ENCODE measurements at regions not wholly inside any gene's neighbourhood (a gene's known extent, or its start where the extent isn't known, plus 50 kb on each side); places are given as distances from the start of the nearest gene placed in this dataset.

DNA sequence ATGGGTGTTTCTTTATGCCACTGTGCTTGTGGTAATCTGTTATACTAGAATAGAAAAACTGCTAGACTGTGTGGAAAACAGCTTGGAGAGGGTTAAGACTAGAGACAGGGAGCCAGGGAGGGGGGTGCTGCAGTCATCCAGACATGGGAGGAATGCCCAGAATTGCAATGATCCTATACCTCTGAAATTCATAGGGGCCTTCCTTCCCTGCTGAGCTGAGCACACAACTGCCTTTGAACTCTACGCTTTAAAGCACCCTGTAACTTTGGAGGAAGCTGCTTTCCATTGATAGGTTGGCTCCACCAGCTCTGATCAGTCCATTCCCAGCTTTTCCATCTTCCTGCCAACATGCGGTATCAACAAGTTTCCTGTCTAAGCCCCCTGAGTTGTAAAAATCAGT lies 155.9 kb upstream of the RASGEF1B start:
- Histone ChIP-seq H3K27me3 (replicated peaks; ENCODE audit: control insufficient read depth, insufficient read depth, low read length) (no peaks in the 10 kb centered on the region), H3K4me3 (ENCODE audit: low read depth, low read length) (no peak overlapping the region), H3K36me3 (ENCODE audit: control insufficient read depth, insufficient read depth, low read length) (no peaks in the 10 kb centered on the region), H3K4me1 (peaks cover 22% of the 10 kb centered on the region), H3K9me3 (no peaks in the 10 kb centered on the region)
- Mint-ChIP-seq H3K27ac (ENCODE audit: unreplicated experiment) (no peak overlapping the region), H3K27me3 (ENCODE audit: insufficient read depth, unreplicated experiment) (no peaks in the 10 kb centered on the region), H3K4me3 (ENCODE audit: unreplicated experiment) (no peak overlapping the region), H3K36me3 (ENCODE audit: insufficient read depth, unreplicated experiment) (no peaks in the 10 kb centered on the region), H3K9me3 (ENCODE audit: unreplicated experiment) (no peaks in the 10 kb centered on the region), H3K4me1 (ENCODE audit: low read depth, unreplicated experiment) (peaks cover 19% of the 10 kb centered on the region)
- no peak for TF ChIP-seq CTCF (IDR thresholded peaks at IDR 0.05; ENCODE audit: insufficient read depth in 1 of 2, low read depth in 1 of 2, low read length in 1 of 2, severe bottlenecking in 1 of 2, unreplicated experiment in 1 of 2)
- ChIA-PET POLR2A (interaction anchor here (0.5 kb wide), 1 partner anchor 157 kb away, joined by 3 read pairs; no protein-coding TSS in a partner anchor), CTCF (interaction anchor here (0.7 kb wide), 1 partner anchor 160 kb away, joined by 3 read pairs; no protein-coding TSS in a partner anchor)
- intact Hi-C loops (cut with micrococcal nuclease; ENCODE audit: unreplicated experiment) = no loop called here
- DNase-seq = no peak
- no TSS peak for BruUV-seq (replicated peaks)

GRCh38 chr4:81626851-81627250 lies 155.1 kb upstream of the RASGEF1B start:
- TF ChIP-seq CTCF (IDR thresholded peaks at IDR 0.05; ENCODE audit: insufficient read depth in 1 of 2, low read depth in 1 of 2, low read length in 1 of 2, severe bottlenecking in 1 of 2, unreplicated experiment in 1 of 2) = no peak
- Histone ChIP-seq H3K27me3 (replicated peaks; ENCODE audit: control insufficient read depth, insufficient read depth, low read length) (no peaks in the 10 kb centered on the region), H3K36me3 (ENCODE audit: control insufficient read depth, insufficient read depth, low read length) (no peaks in the 10 kb centered on the region), H3K9me3 (no peaks in the 10 kb centered on the region), H3K4me1 (peaks cover 15% of the 10 kb centered on the region), H3K4me3 (ENCODE audit: low read depth, low read length) (no peak overlapping the region)
- H3K27ac Mint-ChIP-seq (ENCODE audit: unreplicated experiment) = no peak overlapping the region
- no TSS peak for BruUV-seq (replicated peaks)
- intact Hi-C loops (cut with micrococcal nuclease; ENCODE audit: unreplicated experiment) = no loop called here
- no peaks in the 10 kb centered on the region for H3K9me3 Mint-ChIP-seq (ENCODE audit: unreplicated experiment)
- H3K4me1 Mint-ChIP-seq (ENCODE audit: low read depth, unreplicated experiment) = peaks cover 19% of the 10 kb centered on the region
- no peaks in the 10 kb centered on the region for H3K27me3 Mint-ChIP-seq (ENCODE audit: insufficient read depth, unreplicated experiment)
- no peaks in the 10 kb centered on the region for H3K36me3 Mint-ChIP-seq (ENCODE audit: insufficient read depth, unreplicated experiment)
- no peak for DNase-seq
- ChIA-PET CTCF (no interaction called here), POLR2A (no interaction called here)
- H3K4me3 Mint-ChIP-seq (ENCODE audit: unreplicated experiment) = no peak overlapping the region

DNA sequence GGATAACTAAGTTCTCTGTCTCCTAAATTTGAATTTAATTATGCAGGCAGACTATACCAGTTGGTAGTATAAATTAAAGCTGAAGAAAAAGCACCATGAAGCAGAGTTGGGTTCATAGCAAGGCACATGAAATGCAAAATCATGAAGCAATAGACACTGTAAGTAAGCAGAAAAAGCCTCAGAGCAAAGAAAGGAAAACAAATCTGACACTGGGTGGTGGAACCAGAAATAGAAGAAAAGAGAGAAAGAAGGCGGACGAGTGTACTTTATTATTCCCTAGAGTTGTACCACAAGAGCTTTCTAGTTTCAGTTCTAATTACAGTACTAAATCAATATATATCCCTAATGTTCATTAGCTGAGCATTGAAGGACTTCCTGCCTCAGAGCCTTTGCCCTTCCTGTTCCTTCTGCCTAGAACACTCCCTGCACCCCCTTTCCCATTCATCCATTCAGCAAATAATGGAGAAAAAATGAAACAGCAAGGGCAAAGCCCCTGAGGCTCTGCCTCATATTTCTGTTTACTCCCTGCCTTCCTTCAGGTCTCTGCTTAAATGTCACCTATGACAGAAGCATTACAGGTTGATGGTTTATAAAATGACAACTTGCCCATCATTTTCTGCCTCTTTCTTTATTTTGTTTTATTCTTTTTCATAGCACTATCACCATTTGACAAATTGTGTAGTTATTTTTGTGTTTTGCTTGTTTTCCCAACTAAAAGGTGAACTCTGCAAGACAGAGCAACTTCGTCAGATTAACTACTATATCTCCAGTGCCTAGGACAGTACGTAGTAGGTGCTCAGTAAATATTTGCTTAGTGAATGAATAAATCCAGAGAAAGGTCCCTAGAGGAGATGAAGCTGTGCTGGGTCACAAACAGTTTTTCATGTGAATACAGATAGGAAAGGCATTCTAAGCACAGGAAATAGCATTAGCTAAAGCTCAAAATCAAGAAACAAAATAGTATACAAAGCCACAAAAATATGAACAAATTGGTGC lies 154.0 kb upstream of the RASGEF1B start:
- intact Hi-C loops (cut with micrococcal nuclease; ENCODE audit: unreplicated experiment) = no loop called here
- no TSS peak for BruUV-seq (replicated peaks)
- H3K4me3 ChIP-seq (ENCODE audit: low read depth, low read length) = no peak overlapping the region
- ChIA-PET POLR2A (no interaction called here), CTCF (no interaction called here)
- Mint-ChIP-seq H3K4me3 (ENCODE audit: unreplicated experiment) (no peak overlapping the region), H3K27me3 (ENCODE audit: insufficient read depth, unreplicated experiment) (no peaks in the 10 kb centered on the region), H3K36me3 (ENCODE audit: insufficient read depth, unreplicated experiment) (no peaks in the 10 kb centered on the region), H3K9me3 (ENCODE audit: unreplicated experiment) (no peaks in the 10 kb centered on the region), H3K4me1 (ENCODE audit: low read depth, unreplicated experiment) (peaks cover 19% of the 10 kb centered on the region), H3K27ac (ENCODE audit: unreplicated experiment) (no peak overlapping the region)
- no peaks in the 10 kb centered on the region for H3K27me3 ChIP-seq (replicated peaks; ENCODE audit: control insufficient read depth, insufficient read depth, low read length)
- no peaks in the 10 kb centered on the region for H3K36me3 ChIP-seq (ENCODE audit: control insufficient read depth, insufficient read depth, low read length)
- no peaks in the 10 kb centered on the region for H3K9me3 ChIP-seq
- DNase-seq = no peak
- H3K4me1 ChIP-seq = peaks cover 12% of the 10 kb centered on the region
- no peak for TF ChIP-seq CTCF (IDR thresholded peaks at IDR 0.05; ENCODE audit: insufficient read depth in 1 of 2, low read depth in 1 of 2, low read length in 1 of 2, severe bottlenecking in 1 of 2, unreplicated experiment in 1 of 2)

Measured in Caco-2 (cell line).